ENCODE measurements at regions not wholly inside any gene's neighbourhood (a gene's known extent, or its start where the extent isn't known, plus 50 kb on each side); places are given as distances from the start of the nearest gene placed in this dataset.

DNA sequence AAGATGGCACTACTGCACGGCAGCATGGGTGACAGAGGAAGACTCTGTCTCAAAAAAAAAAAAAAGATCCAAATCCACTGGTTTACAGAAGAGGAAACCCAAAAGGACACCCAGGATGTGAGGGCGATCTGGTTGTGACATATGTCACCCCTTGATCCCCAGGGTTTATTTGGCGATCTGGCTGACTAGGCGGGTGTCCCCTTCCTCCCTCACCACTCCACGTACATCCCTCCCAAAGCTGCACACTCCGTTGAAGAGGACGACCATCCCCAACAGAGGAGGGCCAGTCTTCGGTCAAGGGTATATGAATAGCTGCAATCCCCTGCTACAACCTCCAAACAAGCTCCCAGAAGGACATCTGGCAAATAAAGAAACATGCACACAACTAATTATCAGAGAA, 111.6 kb downstream of the HTR5A start:
- no peak for DNase-seq (ENCODE audit: low spot score)

DNA sequence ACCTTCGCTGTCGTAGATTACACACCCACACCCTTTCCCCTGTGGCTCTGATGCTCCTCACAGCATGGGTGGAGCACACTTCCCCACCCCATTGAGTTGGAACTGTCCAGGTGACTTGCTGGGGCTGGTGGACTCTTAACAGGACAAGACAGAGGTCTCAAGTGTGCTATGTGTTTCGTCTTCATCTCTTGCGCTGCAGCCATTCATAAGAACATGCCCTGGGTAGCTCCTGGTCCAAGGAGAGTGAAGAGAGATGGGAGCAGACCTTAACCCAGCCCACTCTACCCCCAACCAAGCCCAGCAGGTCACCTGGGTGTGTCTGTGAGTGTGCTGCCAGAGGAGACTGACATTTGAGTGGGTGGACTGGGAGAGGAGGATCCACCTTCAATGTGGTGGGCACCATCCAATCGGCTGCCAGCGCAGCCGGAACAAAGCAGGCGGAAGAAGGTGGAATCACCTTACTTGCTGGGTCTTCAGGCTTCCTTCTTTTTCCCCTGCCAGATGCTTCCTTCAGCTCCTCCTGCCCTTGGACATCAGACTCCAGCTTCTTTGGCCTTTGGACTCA, 112.4 kb downstream of the HTR5A start:
- no peak for DNase-seq (ENCODE audit: low spot score)

DNA sequence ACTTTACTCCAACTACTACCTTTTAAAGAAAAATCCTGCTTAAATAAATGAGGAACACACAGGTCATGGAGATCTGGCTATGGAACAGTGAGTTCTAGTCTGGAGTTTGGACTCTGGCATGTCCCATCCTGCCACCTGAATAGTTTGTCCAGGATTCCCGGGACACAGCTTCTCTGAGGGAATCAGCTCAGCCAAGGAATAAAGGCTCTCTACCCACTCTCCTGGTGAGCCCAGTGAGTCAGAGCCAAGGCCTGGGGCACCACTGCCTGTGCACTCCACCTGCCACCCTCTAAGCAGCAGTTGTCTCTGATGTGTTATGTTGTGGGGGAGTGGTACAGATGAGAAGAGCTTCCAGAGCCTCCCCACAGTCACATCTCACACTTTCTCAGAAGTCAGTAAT, 113.5 kb downstream of the HTR5A start:
- no peak for DNase-seq (ENCODE audit: low spot score)

DNA sequence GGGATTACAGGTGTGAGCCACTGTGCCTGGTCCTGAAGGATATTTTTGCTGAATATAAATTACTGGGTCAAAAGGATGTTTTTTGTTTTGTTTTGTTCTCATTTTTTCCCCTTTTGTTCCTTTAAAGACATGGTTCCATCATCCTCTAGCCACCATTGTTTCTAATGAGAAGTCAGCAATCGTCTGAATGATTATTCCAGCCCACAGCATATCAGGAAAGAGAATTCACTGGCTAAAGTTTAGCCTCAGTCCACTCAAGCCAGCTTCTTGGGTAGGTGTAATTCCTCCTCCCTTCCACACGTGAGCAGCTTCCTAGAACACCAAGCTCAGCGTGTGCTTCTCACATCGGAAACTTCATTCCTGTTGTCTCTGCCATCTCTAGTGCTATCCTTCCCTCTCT, 112.8 kb upstream of the INSIG1 start:
- no peak for DNase-seq (ENCODE audit: low spot score)

DNA sequence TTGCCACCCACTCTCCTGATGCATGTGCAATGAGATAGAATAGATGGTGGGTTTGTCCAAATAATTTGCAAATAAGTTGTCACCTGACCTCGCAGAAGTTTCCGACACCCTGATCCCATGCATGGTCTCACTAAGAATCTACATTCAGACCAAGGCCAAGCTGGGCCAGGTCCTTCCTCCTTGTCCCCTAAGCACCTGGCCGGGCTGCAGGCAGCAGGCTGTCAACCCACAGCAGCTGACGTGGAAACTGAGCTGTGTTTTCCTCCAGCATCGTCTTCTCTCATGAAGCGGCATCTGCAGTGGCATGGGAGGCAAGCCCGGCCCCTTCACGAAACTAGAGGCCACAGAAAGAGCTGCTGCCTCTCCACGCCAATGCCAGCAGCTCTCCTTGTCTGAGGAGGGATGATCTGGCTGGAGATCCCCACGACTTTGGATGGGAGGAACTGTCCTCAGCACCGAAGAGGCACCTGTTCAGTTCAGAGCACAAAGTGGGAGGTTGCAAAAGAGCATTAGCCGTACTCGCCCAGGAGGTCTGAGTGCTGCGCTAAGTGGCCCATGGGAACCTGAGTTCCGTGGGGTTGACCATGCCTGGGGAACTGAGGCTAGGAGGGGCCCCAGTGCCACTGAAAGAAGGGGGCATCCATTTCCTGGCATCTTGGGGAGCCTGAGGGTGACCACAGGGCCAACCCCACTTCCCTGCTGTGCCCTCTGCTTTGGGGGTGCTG, 110.5 kb upstream of the INSIG1 start:
- no peak for DNase-seq (ENCODE audit: low spot score)

DNA sequence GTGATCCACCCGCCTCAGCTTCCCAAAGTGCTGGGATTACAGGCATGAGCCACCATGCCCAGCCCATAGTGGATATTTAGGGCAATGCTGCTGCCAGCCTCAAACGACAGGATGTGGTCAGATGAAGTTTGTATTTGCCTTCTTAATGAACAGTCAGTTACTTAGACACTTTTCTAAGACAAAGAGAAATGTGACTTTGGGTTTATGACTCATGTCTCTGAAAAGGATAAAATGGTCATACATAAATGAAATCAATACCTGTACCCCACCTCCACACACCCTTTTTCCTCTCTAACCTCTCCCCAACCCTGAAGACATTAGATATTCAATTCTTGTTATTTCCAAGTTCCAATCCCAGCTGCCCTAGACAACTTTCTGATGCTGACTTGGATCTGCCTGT, 109.3 kb upstream of the INSIG1 start:
- no peak for DNase-seq (ENCODE audit: low spot score)

DNA sequence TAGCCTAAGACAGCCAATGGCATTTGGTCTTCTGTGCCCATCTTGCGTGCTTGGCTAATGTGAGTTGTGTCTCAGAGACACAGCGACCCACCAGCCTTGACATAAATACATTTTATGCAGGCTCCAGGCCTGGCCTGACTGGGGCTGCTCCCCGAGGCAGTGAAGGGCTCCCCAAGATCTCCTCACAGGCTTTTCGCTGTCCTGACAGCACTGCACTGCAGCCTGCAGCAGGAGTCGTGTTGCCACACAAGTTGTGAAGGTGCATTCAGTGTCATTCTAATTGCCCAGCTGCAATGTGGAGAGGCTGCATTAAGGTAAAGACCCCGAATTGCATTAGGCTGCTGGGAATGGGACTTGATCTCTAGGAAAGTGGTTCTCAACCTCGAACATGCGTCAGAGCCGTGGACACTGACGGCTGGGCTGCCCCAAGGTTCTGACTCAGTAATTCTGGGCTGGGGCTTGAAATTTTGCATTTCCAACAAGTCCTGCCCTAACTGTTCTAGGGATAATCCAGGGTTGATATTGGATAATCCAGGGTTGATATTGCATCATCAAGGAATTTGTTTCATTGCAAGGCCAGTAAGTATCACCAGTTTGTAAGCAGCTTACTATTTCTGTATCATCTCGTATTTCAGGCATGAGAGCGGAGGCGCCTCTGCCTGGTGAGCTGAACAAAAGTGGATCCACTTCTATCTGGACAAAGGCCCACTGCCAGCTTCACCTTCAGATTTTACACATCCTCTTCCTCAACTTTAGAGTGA, 108.7 kb upstream of the INSIG1 start:
- peak; percentile 40 for DNase-seq (ENCODE audit: low spot score)

DNA sequence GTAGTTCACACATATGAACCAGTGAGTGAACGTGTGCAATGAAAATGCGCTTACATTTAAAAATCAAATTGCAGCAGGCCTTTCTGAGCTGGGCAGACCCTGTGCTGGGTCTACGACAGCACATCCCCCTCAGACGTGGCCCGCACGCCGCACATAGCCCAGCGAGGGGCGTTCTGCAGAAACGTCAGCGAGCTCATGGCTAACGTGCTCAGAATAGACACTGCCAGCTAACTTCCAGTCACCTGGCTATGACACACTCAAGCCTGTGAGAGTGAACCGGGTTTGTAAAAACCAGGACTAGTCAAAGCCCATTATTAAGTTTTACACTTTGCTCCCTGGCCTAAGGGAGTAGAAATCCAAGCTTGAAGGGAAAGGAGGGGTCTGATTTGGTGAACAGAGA, 108.1 kb upstream of the INSIG1 start:
- DNase-seq (ENCODE audit: low spot score): no peak

DNA sequence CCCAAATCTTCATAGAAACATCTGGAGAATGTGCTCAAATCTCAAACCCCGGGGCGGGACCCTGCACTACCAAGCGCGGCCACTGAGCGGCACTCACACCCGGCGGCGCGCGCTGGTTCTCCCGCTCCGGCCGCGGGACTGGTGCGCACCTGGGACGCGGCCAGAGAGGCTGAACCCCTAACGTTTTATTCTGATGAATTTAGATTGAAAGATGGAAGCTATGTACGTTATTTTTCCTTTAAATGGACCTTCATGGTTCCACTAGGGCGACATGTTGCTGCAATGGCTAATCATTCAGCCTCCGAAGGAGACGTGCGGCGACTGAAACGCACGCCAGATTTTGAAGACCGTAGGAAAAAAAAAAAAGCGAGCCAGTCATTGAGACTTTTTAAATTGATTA, 107.0 kb upstream of the INSIG1 start:
- peak; percentile 90 for DNase-seq (ENCODE audit: low spot score)

DNA sequence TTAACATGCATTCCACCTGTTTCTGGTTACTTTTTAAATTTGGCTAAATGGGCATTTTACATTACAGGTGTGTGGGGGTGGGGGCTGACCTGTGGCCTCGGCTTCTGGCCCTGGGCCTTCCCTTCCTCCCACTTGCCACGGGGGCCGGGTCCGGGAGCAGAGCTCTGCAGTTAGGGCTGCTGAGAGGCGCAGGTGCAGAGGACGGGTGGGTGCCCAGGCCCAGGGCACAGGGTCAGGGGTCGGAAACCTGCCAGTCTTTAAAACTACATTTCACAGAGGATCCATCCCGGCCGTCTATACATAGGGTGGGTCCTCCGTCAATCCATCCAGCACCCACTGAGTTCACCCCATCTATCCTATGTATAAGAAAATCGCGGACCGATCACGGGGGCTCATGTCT, 106.5 kb upstream of the INSIG1 start:
- no peak for DNase-seq (ENCODE audit: low spot score)

DNA sequence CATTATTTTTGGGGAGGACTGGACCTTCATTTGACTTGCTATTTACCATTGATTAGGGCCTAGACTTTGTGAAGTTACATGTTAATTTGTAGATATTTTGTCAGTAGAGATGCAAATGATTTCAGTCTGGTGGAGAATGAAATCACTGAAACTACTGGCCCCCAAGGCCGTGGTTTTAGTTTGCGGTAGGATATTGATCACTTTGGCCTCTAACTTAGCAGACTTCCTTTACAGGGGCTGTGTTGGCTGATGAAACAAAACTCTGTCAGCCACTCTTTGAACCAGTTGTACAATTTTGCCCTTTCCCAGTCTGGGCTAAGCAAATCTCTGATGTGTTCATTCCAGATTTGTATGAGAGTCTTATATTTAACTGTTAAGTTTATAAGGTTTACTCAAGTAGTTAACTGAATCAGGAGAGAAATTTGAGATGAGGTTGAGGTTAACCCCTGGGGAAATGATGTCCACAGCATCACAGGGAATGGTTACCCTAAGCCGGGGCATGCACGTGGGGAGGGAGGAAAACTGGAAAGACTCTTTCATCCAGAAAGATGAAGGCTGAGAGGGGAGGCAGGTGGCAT, 105.7 kb upstream of the INSIG1 start:
- DNase-seq (ENCODE audit: low spot score): no peak

DNA sequence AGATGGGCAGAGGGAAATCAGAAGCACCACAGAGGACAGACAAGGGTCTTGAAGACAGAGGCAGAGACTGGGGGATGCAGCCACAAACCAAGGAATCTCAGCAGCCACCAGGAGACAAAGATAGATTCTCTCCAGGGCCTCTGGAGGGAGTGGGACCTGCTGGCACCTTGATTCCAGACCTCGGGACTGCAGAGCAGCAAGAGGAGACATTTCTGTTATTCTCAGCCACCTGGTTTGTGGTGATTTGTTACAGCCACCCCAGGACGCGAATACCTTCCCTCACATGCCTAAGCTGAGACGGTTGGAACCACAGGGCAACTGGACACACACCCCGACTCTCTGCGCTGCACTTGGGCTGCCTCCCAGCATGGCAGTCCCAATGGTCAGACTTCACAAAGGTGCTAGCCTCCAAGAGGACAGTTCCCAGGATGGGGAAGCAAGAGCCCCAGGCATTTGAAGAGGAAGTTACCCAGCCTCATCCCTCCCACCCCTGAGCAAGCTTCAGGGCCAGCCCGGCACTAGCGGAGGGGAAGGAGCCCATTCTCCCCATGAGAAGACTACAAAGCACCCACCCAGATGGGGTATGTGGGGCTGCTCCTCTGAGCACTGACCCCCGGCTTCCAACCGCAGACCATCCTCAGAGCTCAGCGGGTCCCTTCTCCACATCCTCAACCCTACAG, 104.6 kb upstream of the INSIG1 start:
- DNase-seq (ENCODE audit: low spot score): no peak

DNA sequence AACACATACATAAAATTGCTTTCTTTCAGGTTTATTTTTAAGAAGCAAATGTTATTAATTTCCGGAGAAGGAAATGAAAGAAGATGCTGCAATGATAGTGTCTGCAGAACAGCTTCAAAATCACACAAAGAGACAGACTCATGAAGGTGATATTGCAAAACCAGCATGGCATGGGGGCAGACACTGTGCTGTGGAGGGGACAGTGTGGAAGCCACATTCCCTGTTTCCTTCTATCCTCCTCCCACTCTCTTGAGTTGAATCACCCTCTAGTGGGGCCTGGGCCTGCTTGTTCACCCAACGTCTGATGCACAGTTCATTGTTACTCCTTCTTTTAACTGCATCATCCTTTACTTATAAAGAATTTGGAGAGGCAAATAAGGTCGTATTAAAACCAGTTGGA, 104.0 kb upstream of the INSIG1 start:
- peak; percentile 53 for DNase-seq (ENCODE audit: low spot score)

DNA sequence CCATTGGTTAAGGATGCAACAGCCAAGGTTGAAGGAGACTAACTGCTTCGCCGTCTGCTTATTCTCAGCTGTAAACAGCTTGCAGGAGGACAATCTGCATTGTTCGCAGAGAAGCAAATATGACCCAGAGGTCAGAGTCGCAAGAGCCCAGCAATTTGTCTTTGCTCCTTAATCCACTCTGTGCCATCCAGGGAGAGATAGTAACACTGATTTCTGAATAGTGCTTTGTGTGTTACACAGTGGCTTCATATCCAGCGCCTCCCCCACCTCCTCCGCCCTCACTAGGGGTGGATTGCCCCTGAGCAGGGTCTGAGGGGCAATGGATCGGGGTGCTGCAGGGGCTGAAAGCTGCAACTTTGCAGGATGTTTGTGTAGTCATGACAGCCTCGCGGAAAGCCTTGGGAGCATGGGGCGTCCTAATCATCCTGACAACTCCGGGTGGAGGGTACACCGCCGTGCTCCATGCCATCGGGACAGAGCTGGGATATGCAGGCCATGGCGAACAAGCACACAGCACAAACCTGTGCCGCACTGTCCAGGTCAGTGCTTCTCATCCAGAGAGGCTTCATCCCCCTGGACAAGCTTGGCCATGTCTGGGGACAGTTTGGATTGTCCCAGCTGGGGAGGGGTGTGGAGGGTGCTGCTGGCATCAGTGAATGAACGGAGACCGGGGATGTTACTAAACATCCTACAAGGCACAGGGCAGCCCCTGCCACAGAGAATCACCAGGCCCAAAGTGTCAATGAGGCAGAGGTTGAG, 103.1 kb upstream of the INSIG1 start:
- no peak for DNase-seq (ENCODE audit: low spot score)

DNA sequence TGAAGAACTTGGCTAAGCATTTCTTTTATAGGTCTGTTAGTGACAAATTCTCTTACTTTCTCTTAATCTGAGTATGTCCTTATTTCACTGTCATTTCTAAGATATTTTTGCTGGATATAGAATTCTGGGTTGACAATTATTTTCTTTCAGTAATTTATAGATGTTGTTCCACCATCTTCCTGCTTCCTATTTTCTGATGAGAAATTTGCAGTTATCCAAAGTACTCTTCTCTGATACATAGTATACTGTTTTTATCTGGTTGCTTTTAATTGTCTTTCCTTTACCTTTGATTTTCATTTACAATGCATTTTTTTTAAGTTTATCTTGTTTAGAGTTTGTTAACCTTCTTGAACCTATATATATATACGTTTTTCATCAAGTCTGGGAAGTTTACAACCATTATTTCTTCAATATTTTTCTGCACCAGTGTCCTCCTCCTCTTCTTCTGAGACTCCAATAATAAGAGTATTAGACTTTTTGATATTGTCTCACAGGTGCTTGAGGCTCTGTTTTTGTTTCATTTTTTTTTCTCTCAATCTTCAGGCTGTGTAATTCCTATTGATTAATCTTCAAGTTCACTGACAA, 101.6 kb upstream of the INSIG1 start:
- no peak for DNase-seq (ENCODE audit: low spot score)

DNA sequence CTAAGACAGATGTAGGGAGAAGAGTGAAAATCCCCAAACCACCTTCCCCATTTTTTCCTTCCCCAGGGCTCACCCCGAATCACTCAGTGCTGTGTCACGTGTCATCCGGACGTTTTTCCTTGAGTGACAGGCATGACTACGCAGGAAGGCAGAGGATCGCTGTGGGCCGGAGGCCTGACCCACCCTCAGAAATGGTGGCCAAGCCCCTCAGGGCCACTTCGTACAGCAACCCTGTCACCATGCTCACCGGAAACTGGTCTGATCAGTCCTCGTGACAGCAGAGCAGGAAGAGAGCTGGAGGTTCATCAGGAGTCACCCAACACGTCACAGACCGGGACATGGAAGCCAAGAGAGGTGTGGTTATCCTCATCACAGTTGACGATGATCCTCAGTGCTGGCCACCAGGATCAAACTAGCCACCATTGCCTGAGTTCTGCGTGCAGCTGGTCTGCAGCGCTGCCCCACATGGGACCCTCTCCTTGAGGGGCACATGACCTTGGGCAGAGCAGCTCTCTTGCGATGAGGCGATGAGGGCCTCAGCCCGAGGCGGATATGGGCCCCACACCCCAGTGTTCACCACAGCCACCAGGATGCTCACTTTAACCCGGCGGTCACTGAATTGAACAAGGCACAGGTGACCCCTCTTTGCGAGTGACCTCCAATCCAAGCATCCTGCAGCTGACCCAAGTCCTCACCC, 99.3 kb upstream of the INSIG1 start:
- DNase-seq (ENCODE audit: low spot score): no peak

DNA sequence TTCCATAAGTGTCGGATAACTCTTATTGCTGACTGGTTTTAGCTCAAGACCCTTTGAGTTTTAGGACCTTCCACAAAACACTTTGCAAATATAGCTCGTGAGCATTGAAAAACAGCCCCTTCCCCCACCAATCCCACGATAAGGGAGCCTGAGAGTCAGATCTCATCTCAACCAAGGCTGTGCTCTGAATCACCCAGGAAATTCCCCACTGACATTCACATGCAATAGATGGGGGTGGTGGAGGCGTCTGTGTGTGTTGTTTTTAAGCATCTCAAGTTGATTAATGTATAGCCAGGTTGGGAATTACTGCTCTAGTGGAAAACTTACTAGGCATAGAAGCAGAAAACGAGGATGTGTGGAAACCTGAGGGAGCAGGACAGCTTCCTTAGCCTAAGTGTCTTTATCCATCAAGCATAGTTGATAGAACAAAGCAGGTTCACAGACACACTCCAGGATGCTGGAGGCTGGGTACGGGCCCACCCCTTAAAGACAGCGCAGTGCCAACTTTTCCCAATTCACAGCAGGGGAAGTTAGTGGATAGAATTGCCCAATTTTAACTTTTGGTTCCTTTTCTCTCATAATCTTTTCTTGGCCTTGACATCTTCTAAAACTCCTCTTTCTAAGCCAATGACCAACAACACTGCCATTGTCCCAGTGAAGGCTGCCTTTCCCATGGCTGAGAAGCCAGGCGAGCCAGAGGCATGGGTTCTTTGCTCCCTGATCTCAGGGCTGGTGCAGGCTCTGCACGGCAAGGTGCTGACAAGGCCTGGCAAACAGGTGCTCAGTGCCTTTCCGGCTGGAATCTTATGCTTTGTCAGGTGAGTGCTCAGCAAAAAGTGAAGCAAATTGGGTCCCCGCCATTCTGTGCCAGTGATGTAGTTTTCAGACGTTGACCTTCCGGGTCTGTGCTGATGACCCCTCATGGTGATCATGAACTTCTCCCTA, 98.5 kb upstream of the INSIG1 start:
- DNase-seq (ENCODE audit: low spot score): peak; percentile 60

DNA sequence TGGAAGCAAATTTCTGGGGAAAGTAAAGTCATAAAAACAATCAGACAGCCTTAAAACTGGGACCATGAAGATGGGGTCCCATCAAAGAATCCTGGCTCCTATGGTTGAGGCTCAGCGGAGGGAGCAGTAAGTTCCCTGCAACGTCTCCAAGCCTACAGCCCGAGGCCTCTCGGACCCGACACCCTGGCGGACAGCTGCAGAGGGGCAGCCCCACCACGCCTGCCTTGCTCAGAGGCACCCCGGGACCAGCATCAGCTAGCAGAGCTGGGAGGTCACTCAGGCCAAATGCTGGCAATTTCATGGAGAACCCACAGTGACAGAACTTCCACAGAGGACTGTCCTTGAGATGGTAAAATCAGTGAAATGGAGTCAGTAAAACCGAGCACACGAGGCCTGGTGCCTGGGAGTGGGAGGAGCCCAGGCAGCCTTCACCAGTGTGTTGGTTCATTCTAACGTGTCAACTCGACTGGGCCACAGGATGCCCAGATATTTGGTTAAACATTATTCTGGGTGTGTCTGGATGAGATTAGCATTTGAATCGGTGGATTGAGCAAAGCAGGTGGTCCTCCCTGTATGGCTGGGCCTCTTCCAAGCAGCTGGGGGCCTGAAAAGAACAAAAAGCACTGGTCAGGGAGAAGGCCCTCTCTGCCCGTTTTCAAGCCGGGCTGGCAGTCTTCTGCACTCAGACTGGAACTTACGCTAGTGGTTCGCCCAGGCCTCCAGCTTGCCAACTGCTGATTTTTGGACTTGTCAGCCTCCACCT, 96.2 kb upstream of the INSIG1 start:
- DNase-seq (ENCODE audit: low spot score): no peak
